GM18517 (cell line): ENCODE measurements at regions not wholly inside any gene's neighbourhood (a gene's known extent, or its start where the extent isn't known, plus 50 kb on each side); places are given as distances from the start of the nearest gene placed in this dataset.

Experiments used
- ATAC-seq: cut with Tn5 transposase; IDR thresholded peaks from one replicate; pipeline ENCODE4 v1.9.1; 2021; ENCODE audit warnings: mild to moderate bottlenecking, moderate library complexity; ENCODE audit not compliant: unreplicated experiment

GRCh38 chr12:107543416-107543815 lies 142.2 kb upstream of the PWP1 start:
- no peak for ATAC-seq

GRCh38 chr12:107543841-107544240 lies 141.8 kb upstream of the PWP1 start:
- no peak for ATAC-seq

GRCh38 chr12:107544937-107545336 lies 140.7 kb upstream of the PWP1 start:
- ATAC-seq: no peak

DNA sequence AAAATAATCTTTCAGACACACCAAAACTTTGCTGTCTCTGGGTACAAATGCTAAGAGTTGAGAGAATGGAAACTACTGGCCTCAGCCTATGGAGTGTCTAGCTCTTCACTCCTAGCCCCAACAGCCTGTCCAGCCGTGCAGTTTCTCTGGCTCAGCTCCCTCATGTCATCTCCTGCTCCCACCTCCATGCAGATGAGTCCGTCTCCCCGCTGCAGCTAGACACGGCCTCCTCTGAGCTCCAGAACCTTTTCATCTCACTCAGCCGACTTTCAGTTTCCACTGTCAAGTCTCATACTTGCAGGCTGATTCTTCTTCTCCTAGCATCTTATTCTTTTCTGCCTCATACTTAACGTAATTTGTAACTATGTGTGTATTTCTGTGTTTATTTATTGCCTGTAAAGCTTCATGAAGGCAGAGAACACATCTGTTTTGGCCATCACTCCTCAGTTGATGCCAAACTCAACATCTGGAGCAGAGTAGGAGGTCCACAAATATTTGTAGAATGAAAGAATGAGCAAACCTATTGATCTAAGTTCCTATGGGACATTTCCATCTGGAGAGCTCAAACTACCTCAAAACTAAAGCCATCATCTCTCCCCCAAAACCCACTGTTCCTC lies 139.8 kb upstream of the PWP1 start:
- no peak for ATAC-seq

DNA sequence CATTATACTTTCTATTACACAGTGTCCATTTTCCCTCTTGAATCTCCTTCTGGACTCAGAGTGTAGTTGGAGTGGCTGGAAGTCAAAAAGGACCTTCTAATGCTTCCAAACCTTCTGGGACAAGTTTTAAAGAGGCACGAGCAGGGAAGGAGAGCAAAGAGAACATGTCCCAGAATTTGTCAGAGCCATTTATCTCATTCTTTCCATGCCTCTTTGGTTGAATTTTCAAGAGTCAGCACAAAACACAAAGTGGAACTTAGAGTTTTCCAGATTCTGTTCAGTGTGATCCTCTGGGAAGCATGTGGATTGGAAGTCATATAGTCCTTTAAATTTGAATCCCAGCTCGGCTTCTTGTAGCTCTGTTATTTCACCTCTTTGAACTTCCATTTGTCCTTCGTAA lies 138.2 kb upstream of the PWP1 start:
- ATAC-seq: no peak

GRCh38 chr12:107549651-107550480 lies 135.7 kb upstream of the PWP1 start:
- ATAC-seq: no peak

DNA sequence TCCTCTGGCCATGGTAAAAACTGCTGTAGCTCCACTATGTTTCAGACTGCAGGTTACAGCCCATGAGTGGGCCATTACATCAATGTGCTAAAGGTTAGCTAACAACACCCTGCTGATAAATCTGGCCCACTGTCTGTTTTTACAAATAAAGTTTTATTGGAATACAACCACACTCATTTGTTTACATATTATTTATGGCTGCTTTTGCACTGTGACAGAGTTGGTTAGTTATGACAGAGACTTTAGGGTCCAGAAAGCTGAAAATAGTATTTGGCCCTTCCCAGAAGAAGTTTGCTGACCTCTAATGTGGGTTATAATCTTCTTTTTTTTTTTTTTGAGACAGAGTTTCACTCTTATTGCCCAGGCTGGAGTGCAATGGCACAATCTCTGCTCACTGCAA lies 134.2 kb upstream of the PWP1 start:
- ATAC-seq: no peak

- no peak for ATAC-seq
Measured at GRCh38 chr12:107552263-107552662, 133.3 kb upstream of the PWP1 start.

- ATAC-seq: no peak
Measured at GRCh38 chr12:107553211-107553765, 132.3 kb upstream of the PWP1 start.

- no peak for ATAC-seq
Measured at GRCh38 chr12:107554941-107555340, 130.7 kb upstream of the PWP1 start.

GRCh38 chr12:107557026-107557425 lies 128.6 kb upstream of the PWP1 start:
- no peak for ATAC-seq

DNA sequence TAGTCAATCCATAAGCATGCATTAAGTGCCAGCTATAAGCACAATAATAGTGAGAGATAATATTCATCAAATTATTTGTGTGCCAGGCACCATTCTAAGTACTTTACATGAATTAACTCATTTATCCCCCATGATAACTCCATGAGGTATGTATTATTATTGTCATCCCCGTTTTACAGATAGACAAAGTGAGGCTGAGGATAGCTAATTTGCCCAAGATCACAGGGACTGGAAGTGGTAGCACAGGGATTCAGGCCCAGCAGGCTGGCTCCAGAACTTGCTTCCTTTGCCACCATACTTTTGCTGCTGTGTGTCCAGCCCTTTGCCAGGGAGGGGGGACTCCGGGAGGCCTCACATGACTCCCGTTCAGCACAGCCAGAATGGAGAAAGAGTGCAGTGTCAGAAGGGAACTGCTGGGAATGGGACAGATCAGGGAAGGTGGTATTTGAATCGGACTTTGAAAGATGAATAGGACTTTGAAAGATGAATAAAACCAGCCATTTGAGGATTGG lies 128.0 kb upstream of the PWP1 start:
- no peak for ATAC-seq

- no peak for ATAC-seq
Measured at GRCh38 chr12:107558141-107558815, 127.3 kb upstream of the PWP1 start.

GRCh38 chr12:107558816-107559382 lies 126.7 kb upstream of the PWP1 start:
- ATAC-seq: no peak

- no peak for ATAC-seq
Measured at GRCh38 chr12:107560165-107560898, 125.3 kb upstream of the PWP1 start.

- ATAC-seq: no peak
Measured at GRCh38 chr12:107560899-107561285, 124.7 kb upstream of the PWP1 start.

DNA sequence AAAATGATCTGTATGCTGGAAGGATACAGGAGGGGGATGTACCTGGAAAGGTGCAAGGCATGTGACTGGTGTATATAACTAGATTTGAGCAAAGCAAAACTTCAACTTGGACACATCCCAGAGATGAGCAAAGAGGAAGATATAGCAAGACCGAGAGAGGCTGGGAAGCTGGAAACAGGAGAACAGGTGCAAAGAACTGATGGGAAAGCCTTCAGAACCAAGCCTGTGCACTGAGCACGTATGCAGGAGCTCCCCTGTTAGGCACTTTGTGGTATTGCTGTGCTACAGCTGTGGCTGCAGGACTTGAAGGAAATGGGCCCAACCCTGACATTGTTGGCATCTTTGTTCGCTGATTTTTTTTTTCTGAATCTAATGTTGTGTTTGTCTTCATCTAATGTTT lies 120.7 kb upstream of the PWP1 start:
- ATAC-seq: no peak

- ATAC-seq: no peak
Measured at GRCh38 chr12:107565551-107565950, 120.0 kb upstream of the PWP1 start.

GRCh38 chr12:107567876-107568619 lies 117.6 kb upstream of the PWP1 start:
- no peak for ATAC-seq

DNA sequence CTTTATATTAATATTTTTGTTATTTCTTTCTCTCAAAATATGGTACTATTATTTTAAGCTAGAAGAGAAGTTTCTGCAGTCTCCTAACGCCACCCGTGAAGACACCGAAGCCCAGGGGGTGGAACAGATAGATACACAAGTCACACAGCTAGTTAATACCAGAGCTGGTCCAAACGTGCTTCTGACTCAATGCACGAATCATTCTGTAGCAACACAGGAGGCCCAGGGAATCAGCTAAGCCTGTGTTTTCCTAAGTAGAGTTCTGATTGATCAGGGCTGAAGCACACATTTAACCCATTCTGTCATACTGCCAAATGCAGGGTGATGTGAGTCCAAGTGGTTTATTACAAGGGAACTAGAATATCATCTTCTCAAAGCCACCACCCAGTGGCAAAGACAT lies 116.9 kb upstream of the PWP1 start:
- no peak for ATAC-seq
